SK-N-MC (cell line): ENCODE measurements at regions not wholly inside any gene's neighbourhood (a gene's known extent, or its start where the extent isn't known, plus 50 kb on each side); places are given as distances from the start of the nearest gene placed in this dataset.

ENCODE experiments used
- EZH2 ChIP-seq: fragments of 200-600 bp; sonication (generic); IDR thresholded peaks from one replicate; pipeline ENCODE4 v1.6.1; 2017; ENCODE audit warnings: antibody characterized with exemption
- POLR2AphosphoS5 ChIP-seq: IDR thresholded peaks from 2 replicates; pipeline ENCODE4 v1.6.1; 2012; ENCODE audit warnings: mild to moderate bottlenecking, low read depth, low read length, borderline replicate concordance

GRCh38 chr9:16092142-16093091 is 539.6 kb downstream of the CCDC171 start:
- TF ChIP-seq EZH2 = no peak
- no peak for TF ChIP-seq POLR2AphosphoS5
